IPS DF 4.7 (cell line): ENCODE measurements at regions not wholly inside any gene's neighbourhood (a gene's known extent, or its start where the extent isn't known, plus 50 kb on each side); places are given as distances from the start of the nearest gene placed in this dataset.

ENCODE experiments used
- DNase-seq: peaks from one replicate; pipeline ENCODE4 v3.0.0-alpha.2; 2013; ENCODE audit warnings: low spot score; ENCODE audit errors: extremely low read depth

DNA sequence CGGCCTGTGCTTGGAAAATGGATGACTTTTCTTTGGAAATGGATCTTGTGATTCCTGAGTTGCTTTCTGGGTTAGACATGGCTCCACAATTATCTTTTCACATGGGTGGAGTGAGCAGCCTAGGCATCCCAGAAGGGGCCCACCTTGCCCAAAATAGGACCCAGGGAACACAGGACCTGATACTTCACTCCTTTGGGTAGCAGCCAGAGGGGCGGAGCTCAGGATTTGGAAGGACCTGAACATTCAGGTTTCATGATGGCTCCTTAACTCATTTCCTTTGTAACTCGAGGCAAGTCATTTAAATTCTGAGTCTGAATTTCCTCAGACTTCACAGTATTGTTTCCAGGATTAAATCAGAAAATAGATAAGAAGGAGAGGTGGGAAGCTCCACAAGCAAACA lies 178.3 kb upstream of the ZMIZ1 start:
- no peak for DNase-seq

DNA sequence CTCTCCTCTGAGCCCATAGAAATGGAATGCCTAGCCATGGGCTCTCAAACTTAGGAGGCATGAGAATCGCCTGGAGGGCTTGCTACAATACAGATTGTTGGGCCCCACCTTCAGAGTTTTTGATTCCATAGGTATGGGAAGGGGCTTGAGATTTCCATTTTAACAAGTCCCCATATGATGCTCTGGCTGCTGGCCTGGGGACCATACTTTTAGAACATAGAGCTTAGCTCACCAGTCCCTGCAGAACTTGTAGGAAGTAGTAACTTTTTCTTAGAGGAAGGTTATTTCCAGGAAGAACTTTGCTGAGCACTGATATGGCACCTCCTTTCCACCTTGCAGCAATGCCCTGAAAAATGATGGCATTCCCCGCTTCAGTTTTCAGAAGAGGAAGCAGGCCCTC lies 177.0 kb upstream of the ZMIZ1 start:
- no peak for DNase-seq

DNA sequence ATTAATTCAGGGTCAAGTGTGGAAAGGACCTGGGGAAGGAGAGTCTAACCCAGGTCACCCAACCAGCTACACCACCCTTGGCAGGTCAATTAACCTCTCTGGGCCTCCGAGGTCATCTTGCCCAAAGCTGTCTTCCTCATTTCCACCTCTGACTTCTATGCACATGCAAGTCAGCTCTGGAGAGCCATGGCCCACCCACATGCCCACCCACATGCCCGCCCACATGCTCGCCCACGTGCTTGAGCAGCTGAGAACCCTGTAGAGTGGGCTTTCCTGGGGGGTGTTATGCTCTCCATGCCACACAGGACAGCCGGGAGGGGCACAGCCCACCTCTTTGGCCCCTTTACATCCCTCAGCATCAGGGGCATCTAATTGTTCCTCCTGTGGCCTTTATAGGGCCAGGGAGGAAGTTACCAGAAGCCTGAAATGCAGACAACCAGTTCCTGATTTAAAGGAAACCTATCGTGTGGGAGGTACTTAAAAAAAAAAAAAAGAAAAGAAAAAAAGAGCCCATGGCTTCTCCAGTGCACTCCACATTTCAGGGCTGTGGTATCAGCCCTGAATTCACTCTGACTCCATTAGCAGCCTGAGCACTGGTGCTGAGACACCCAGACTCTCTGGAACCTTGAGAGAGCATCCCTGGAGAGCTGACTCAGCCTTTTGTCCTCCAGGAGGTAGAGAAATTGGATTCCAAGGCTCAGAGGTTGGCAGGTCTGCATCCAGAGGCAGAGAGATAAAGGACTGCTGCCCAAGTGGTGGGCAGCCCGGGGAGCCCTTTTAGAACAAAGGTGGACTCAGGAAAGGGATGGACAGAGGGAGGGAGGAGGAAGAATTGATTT lies 176.2 kb upstream of the ZMIZ1 start:
- DNase-seq = no peak

DNA sequence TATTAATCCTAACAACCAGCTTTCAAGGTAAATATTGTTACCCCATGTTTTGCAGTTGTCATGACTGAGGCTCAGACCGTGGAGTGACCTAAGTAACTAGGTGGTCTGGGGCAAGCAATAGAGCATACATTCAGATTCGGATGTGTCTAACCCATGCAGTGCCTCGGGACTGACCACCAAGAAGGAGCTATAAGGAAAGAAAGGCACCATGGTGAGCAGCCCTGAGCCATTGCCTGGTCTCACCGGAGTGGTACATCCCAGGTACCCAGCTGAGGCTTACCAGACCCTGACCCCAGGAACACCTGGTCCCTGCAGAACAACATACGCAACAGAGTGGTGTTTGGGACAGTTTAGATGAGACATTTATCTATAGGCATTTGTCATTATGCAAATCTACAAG lies 175.5 kb upstream of the ZMIZ1 start:
- DNase-seq = no peak

DNA sequence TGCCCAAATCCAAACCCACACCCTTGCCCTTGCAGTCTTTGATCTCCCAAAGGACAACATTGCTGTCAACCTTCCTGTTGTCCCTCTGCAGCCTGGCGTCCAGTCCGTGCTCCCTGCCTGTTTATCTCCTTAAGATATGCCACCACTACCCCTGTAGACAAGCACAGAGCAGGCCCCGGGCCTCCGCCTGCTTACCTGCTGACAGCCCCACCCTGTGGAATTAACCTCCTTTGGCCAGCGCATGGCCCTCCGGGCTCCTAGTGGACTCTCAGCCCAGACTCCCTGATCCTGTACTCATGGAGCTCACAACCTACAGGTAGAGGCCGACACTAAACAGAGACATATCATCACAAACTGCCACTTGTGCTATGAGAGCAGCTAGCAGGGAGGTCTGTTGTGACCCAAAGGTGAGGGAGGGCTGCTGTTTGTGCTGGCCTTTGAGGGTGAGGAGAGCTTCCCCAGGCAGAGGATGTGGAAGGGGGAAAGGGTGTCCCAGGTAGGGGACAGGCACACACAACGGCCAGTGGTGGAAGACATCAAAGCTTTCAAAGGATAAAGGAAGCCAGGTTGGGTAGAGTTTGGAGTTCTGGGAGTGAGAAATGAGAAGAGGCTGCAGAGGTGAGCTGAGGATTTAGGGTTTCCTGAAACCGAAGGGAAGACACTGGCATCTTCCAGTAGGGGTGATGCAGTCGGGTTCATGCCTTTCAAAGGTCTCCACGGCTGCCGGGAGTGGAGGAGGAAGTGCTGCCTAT lies 174.5 kb upstream of the ZMIZ1 start:
- DNase-seq = no peak

DNA sequence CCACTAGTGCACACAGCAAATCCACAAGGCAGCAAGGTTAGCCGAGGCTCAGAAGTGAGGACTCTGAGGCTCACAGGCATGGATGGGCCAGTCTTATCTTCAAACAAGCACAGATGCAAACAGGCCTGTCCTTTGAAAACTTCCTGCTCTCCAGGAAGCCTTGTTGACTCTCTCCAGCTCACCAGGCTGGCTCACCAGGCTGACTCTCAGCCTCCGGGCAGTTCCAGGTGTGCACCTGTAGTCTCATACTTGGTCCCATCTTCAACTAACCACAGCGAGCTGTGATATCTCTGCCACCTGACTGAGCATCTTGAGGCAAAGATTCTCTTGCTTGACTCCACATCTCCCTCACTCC lies 173.9 kb upstream of the ZMIZ1 start:
- no peak for DNase-seq

DNA sequence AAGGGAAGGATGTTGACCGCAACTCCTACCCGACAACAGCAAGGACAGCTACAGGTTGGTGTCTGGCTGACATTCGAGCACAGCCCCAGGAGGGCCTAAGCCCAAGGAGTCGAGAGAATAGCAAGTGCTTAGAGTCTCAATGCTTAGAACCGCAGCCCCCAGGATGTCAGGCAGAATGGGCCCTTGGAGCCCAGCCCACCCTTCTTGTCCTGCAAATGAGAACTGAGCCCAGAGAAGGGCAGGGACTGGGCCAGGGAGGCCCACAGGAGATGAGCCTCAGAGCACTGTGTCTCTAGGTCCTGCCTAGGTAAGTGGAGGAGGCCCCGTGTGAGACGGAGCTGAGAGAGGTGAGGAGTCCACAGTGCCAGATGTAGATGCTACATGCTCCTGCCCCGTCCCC lies 173.3 kb upstream of the ZMIZ1 start:
- no peak for DNase-seq

DNA sequence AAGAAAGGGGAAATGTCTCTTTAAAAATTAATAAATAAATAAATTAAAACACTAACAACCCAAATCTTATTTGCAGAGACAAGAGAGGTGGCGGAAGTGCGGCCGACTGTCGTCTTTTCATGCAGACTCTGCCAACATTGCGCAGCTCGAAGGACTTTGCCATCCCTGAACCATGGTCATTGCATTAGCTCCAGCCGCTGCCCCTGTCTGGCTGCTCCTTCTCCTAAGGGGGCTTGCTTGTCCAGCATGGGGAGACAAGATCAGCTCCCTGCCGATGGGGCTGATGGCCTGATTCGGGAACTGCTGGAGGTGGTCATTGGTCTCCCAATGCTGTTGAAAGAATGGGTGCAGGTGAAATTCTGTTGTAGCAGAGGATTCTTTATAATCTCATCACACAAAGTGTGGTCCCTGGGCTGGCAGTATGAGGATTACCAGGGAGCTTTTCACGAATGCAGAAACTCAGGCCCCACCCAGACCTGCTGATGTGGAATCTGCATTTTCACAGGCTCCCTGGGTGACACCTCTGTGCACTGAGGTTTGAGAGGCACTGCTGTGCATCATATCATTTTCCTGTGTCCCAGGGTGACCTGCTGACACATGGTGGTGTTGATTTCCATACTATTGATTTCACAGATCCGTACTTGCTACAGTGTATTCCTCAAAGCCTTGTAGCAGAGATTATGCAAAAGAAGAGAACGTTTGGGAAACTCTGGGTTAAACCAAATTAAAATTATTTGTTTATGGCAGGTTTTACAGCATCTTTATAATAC lies 172.4 kb upstream of the ZMIZ1 start:
- DNase-seq = no peak

DNA sequence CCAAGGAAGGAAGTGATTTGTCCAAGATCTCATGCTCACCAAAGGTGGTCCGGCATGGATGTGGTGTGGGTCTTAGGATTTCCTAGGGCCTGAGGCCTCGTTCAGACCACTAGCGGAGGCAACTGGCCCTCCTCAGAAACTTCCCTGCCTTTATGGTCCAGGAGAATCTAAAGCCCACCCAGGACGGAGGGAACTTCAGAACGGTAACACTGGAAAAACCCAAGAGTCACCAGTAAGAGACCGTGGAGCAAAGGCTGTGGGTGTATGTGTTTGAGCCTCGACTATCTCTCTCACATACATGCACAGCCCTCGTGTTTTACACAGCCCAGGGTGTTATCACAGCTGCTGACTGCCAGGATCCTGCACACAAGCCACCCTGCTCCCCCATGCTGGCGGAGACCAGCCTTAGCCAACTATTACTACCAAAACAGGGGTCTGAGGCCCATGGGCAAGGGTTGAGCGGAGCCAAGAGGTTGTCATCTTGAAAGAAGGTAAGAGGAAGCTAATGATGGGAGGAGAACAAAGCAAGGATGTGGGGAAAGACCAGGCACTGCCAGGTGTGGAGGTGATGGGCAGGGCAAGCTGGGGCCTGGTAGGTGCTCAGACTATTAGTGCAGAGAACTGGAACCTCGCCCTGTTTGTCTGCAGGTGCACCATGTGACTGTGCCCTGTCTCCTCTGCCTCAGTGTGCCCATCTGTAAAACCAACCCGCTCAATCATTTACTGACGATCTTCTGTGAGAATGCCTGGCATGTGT lies 170.2 kb upstream of the ZMIZ1 start:
- no peak for DNase-seq

DNA sequence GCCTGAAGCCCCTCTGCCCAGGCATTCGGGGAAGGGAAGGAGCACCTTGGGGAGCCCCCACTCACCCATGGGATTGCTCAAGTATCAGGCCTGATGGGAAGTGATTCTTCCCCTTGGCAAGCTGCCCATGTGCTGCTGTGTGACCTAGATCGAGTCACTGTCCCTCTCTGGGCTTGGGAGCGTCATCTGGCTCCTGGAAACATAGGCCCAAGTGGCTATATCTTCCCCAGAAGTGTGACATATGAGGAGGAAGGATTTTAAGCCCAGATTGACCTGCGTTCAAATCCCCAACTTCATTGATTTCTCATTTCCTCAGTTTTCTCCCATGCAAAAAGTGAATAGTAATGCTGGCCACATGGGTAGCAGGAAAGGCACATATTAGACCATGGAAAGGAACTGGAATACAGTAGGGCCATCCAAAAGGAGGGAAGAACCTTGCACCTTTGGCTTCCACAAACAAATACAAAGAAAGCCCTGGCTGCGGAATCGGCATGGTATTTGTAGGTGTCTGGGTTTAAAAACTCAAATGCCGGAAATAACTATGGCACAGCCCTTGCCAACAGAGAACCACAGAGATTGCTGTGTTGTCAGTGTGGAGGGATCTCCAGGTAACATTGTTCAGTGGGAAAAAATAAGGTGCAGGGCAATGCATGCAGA lies 169.5 kb upstream of the ZMIZ1 start:
- DNase-seq = no peak

DNA sequence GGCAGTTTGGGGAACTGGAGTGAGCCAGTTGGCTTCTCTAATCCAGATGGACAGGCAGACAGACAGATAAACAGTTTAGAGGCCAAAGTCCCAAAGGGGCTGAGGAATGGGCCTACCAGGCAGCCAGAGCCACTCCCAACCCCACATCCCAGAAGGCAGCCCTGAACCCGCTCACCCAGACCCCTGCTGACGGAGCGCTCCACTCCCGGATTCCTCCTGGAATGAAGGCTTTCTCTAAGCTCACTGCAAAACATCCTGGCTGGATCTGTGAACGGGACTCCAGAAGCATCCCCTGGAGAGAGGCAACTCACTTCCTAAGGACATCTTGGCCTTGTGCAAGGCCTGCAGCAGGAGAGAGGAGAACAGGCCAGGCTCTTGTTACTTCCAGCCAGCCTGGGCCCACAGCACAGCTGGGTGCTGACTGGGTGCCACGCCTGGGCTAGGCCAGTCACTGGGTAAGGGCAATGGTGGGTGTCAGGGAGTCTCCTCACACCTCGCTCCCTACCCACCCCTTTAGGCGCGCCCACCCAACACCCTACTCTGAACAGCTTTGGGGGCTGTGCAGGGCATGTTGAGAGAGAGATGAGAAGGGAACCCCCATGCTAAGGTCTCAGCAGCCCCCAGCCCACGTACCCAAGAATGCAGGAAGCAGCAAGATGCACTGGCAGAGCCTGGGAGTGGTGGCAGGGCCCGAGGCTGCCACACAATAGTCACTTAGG lies 168.6 kb upstream of the ZMIZ1 start:
- DNase-seq = no peak

DNA sequence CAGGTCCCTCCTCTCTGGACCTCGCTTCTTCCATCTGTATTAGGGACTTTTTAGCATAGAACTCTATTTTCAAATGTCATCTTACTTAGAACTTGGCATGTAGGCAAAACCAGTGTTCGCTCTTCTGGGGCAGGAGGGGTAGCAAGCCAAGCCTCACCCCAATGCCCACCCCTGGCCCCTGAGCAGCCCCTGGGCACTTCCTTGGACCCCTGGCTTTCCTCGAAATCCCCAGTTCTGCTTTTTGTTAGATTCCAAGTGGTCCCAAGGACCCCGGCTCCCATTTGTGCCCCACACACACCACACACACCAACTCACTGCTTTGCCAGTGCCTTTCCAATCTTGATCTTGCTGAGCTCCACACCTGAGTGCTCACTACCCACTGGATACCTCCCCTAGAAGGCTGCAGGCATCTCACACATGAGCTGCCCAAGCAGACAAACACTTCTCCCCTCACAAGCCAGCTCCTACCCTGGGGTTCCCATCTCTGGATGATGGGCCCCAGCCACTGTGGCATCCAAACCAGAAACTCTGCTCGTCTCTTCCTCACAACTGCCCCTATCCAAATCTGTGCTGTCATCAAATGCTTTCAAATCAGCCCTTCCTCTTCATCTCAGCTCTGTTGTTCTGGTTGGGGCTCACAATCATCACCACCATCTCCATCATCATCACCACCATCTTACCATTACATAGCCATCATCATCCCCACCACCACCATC lies 167.9 kb upstream of the ZMIZ1 start:
- no peak for DNase-seq

DNA sequence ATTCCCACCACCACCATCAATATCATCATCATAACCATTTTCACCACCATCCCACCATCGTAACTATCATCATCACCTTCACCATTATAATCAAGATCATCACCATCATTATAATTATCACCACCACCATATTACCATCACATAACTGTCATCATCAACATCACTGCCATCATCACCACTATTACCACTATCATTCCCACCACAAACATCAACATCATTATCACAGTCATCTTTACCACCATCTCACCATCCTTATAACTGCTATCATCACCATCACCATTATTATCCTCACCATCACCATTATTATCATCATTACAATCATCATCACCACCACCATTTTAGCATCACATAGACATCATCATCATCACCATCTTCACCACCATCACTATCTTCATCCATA lies 167.1 kb upstream of the ZMIZ1 start:
- no peak for DNase-seq

DNA sequence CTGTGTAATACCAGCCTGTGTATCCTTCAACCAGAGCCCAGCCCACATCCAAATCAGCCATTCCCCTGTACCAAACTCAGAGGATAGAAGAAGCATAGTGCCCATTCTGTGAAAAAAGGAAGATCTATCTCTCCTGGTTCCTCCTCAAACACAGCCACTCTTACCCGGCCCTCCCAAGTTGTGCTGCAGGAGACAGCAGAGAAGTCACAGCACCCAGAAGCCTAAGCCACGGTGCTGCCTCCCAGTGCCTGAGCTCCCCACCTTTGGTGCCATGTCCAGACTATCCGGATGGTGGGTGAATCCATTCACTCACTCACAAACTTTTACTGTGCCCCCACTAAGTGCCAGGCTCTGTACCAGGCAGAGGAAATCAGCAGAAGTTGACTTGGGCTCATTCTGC lies 166.0 kb upstream of the ZMIZ1 start:
- DNase-seq = no peak

DNA sequence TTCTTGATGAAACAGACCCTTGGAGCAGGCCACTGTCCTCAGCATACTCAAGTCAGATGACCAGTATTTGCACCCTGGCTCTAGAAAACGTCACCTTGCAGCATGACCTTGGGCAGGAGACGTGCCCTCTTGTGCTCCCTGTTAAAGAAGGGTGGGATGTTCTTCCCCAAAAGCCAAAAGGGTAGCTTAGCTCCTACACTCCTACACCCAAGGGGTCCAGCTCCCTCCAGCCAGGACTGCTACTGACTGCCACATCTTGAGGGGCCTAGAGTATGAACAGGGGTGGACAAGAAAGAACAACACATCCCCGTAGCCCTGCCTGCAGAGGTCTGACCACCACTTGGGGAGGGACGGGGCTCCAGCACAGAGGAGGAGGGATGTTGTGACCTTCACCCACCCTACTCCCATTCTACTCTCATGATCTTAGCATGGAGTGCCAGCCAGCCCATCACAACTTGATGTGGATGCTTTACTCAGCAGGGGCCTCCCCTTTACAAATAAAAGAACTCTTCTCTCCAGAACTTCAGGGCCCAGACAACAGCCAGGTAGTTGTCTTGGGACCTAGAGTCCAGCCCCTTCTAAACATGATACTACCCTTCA lies 165.3 kb upstream of the ZMIZ1 start:
- DNase-seq = no peak

DNA sequence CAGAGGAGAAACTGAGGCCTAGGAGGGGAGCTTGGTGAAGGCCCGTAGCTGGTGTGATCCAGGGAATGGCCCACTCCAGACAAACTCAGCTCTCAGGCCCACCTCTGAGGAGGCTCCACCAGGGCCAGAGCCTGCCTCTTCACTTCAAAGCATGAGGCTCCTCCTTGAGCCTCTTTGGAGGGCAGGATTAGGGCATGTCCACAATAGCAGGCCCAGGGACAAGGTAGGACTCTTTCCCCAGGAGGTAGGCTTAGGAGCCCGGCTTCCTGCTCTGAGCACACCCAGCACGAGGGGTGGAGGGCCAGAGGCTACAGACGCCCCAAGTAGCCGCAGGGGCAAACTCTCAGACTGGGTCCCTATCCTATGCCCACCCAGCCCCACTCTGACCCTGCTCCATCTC lies 164.6 kb upstream of the ZMIZ1 start:
- no peak for DNase-seq

DNA sequence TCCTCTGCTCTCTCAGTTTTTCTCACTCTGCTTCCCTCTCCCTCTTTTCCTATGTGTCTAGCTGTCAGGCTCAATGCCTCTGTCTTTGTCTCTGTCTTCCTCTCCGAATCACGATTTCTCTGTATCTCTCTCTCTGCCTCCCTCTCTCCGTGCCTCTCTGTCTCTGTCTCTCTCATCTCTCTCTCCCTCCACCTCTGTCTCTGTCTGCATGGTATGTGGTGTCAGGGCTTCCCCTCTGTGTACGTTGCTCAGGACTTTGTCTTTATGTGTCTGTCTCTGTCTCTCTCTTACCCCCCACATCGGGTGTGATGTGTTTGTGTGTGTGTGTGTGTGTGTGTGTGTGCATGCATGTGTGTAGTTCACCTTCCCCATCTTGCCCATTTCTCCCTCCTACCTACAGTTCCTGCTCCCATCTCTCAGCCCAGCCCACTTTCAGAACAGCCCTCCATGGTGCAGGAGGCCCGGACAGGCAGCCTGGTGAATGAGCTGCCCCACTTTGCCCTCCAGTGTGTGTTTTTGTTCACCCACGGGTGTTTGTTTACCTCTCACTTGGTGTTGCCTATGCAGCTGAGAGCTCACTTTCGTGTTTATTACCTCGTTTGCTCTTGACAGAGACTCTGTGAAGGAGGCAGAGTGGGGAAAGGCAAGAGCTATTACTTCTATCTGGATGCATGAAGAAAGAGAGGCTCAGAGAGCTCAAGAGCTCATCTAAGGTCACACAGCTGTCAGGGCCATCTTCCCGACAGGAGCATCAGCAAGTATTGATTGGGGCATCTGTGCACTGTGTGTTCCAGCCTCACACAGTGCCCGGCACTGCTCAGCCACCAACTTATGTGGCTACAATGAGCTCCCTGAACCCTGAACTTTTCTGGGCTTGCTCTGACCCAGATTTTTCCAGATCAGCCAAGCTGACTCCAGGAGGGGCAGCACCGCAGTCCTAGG lies 163.5 kb upstream of the ZMIZ1 start:
- no peak for DNase-seq

DNA sequence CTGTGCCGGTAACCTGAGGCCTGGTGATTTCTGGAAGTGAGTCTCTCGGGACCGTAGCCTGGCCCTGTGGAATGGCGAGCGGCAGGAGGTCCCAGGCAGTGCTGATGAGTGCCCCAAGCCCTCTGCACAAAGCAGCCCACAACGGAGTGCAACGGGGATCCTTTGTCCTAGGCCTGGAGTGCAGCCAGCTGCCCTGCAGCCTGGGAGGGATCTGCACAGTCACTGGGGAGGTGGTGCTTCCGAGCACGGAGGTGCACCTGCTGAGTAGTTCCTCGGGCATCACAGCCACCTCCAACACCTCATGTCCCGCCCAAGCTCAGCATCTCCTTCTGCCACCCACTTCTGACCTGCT lies 162.8 kb upstream of the ZMIZ1 start:
- DNase-seq = no peak
